Ureter (tissue), 1 donor: ENCODE measurements at regions not wholly inside any gene's neighbourhood (a gene's known extent, or its start where the extent isn't known, plus 50 kb on each side); places are given as distances from the start of the nearest gene placed in this dataset.
"Not testable (repeated sequence)": the region's sequence is repeated elsewhere in the genome, so short reads cannot be mapped to it uniquely, and the experiment has no call there.

Source experiments
- DNase-seq: peaks from one replicate; pipeline ENCODE4 v3.0.0-alpha.2; 2020; ENCODE audit warnings: low spot score
- donor health status: DM: yes; HTN: yes; CAD: no.

GRCh38 chr3:72660270-72661114 is 187.8 kb downstream of the SHQ1 start:
- no peak for DNase-seq

GRCh38 chr3:72659596-72659995 is 188.6 kb downstream of the SHQ1 start:
- no peak for DNase-seq

GRCh38 chr3:72659188-72659587 is 189.1 kb downstream of the SHQ1 start:
- DNase-seq: no peak

GRCh38 chr3:72658466-72659100 is 189.7 kb downstream of the SHQ1 start:
- no peak for DNase-seq

- DNase-seq: no peak
These were observed 190.6 kb downstream of the SHQ1 start for GRCh38 chr3:72657666-72658065.

GRCh38 chr3:72655723-72656122 is 192.5 kb downstream of the SHQ1 start:
- DNase-seq: no peak

GRCh38 chr3:72655131-72655551 is 193.1 kb downstream of the SHQ1 start:
- no peak for DNase-seq

- no peak for DNase-seq
These were observed 195.8 kb downstream of the SHQ1 start for GRCh38 chr3:72652395-72652794.

- no peak for DNase-seq
These were observed 196.7 kb downstream of the SHQ1 start for GRCh38 chr3:72651498-72651897.

GRCh38 chr3:72646263-72646662 is 202.0 kb downstream of the SHQ1 start:
- DNase-seq: no peak

GRCh38 chr3:72643635-72644034 is 204.6 kb downstream of the SHQ1 start:
- not testable (repeated sequence) for DNase-seq

GRCh38 chr3:72641684-72642083 is 206.6 kb downstream of the SHQ1 start:
- no peak for DNase-seq

- no peak for DNase-seq
These were observed 207.2 kb downstream of the SHQ1 start for GRCh38 chr3:72641072-72641471.

GRCh38 chr3:72636969-72637597 is 211.2 kb downstream of the SHQ1 start:
- no peak for DNase-seq

GRCh38 chr3:72635551-72635950 is 212.7 kb downstream of the SHQ1 start:
- no peak for DNase-seq

- DNase-seq: no peak
These were observed 214.1 kb downstream of the SHQ1 start for GRCh38 chr3:72634128-72634527.

- DNase-seq: no peak
These were observed 214.7 kb downstream of the SHQ1 start for GRCh38 chr3:72633534-72633933.

GRCh38 chr3:72633121-72633520 is 215.1 kb downstream of the SHQ1 start:
- DNase-seq: no peak

GRCh38 chr3:72632129-72632528 is 216.1 kb downstream of the SHQ1 start:
- no peak for DNase-seq

GRCh38 chr3:72630969-72631344 is 217.3 kb downstream of the SHQ1 start:
- DNase-seq: no peak

- no peak for DNase-seq
These were observed 217.8 kb downstream of the SHQ1 start for GRCh38 chr3:72630327-72630968.

- no peak for DNase-seq
These were observed 219.0 kb downstream of the SHQ1 start for GRCh38 chr3:72629191-72629631.
